Osteoblast (primary cell): ENCODE measurements at regions not wholly inside any gene's neighbourhood (a gene's known extent, or its start where the extent isn't known, plus 50 kb on each side); places are given as distances from the start of the nearest gene placed in this dataset.

ENCODE experiments used
- DNase-seq: peaks from one replicate; pipeline ENCODE4 v3.0.0; 2011; ENCODE audit warnings: low spot score, mixed read lengths; ENCODE audit not compliant: insufficient read length; ENCODE audit errors: missing footprints
- H2AFZ ChIP-seq: 2 replicates; pipeline ENCODE4 v1.6.0; 2011; ENCODE audit warnings: mild to moderate bottlenecking, low read length
- H3K27ac ChIP-seq: 2 replicates; pipeline ENCODE4 v1.5.1; 2011; ENCODE audit warnings: mild to moderate bottlenecking, low read depth, low read length, moderate library complexity
- H3K27me3 ChIP-seq: 2 replicates; pipeline ENCODE4 v1.6.0; 2012; ENCODE audit warnings: mild to moderate bottlenecking, control low read depth, inconsistent platforms, low read length, moderate library complexity; ENCODE audit not compliant: insufficient read depth
- H3K36me3 ChIP-seq: 2 replicates; pipeline ENCODE4 v1.5.1; 2011; ENCODE audit warnings: mild to moderate bottlenecking, low read length, control low read depth, moderate library complexity; ENCODE audit not compliant: insufficient read depth
- H3K4me1 ChIP-seq: 2 replicates; pipeline ENCODE4 v1.5.1; 2011; ENCODE audit warnings: mild to moderate bottlenecking, low read length, control low read depth, moderate library complexity; ENCODE audit not compliant: insufficient read depth
- H3K4me2 ChIP-seq: 2 replicates; pipeline ENCODE4 v1.6.0; 2011; ENCODE audit warnings: mild to moderate bottlenecking, low read length; ENCODE audit not compliant: insufficient read depth
- H3K4me3 ChIP-seq: fragments of 200-600 bp; sonication (generic); 3 replicates; pipeline ENCODE4 v1.5.1; 2012; ENCODE audit warnings: mild to moderate bottlenecking, low read length, inconsistent platforms; ENCODE audit not compliant: insufficient read depth
- H3K79me2 ChIP-seq: 2 replicates; pipeline ENCODE4 v1.6.0; 2012; ENCODE audit warnings: mild to moderate bottlenecking, low read length, control low read depth, inconsistent platforms; ENCODE audit not compliant: insufficient read depth
- H3K9me3 ChIP-seq: 2 replicates; pipeline ENCODE4 v1.5.1; 2011; ENCODE audit warnings: low read depth, low read length, control low read depth
- H4K20me1 ChIP-seq: 2 replicates; pipeline ENCODE4 v1.6.0; 2012; ENCODE audit warnings: mild to moderate bottlenecking, low read length, control low read depth; ENCODE audit not compliant: insufficient read depth
- CTCF ChIP-seq: IDR thresholded peaks from 2 replicates; pipeline ENCODE4 v1.5.1; 2011; ENCODE audit warnings: mild to moderate bottlenecking, low read depth, low read length, moderate library complexity; ENCODE audit errors: extremely low read depth

- no peaks in the 10 kb centered on the region for H3K9me3 ChIP-seq
- H2AFZ ChIP-seq, result no peak overlapping the region
- no peak overlapping the region for H3K4me3 ChIP-seq
- H4K20me1 ChIP-seq, result no peaks in the 10 kb centered on the region
- no peaks in the 10 kb centered on the region for H3K79me2 ChIP-seq
- no peak overlapping the region for H3K27ac ChIP-seq
- H3K36me3 ChIP-seq, result no peaks in the 10 kb centered on the region
- no peak overlapping the region for H3K4me2 ChIP-seq
- no peak for TF ChIP-seq CTCF
- H3K27me3 ChIP-seq, result no peaks in the 10 kb centered on the region
- no peak for DNase-seq
- H3K4me1 ChIP-seq, result no peaks in the 10 kb centered on the region
Measured at GRCh38 chr14:23773981-23774380, 137.8 kb downstream of the DHRS2 start.

GRCh38 chr14:23776296-23776695, 140.1 kb downstream of the DHRS2 start:
- TF ChIP-seq CTCF, result no peak
- H3K79me2 ChIP-seq, result no peaks in the 10 kb centered on the region
- H2AFZ ChIP-seq, result no peak overlapping the region
- no peaks in the 10 kb centered on the region for H3K36me3 ChIP-seq
- no peaks in the 10 kb centered on the region for H4K20me1 ChIP-seq
- no peaks in the 10 kb centered on the region for H3K4me1 ChIP-seq
- H3K27me3 ChIP-seq, result no peaks in the 10 kb centered on the region
- H3K4me2 ChIP-seq, result no peak overlapping the region
- DNase-seq, result no peak
- no peaks in the 10 kb centered on the region for H3K9me3 ChIP-seq
- no peak overlapping the region for H3K4me3 ChIP-seq
- no peak overlapping the region for H3K27ac ChIP-seq

- H3K27me3 ChIP-seq, result no peaks in the 10 kb centered on the region
- TF ChIP-seq CTCF, result no peak
Measured at GRCh38 chr14:23785208-23785607, 149.0 kb downstream of the DHRS2 start.

GRCh38 chr14:23787436-23787835, 151.3 kb downstream of the DHRS2 start:
- DNase-seq, result no peak
- TF ChIP-seq CTCF, result no peak
- Histone ChIP-seq H3K27ac (no peak overlapping the region), H3K27me3 (no peaks in the 10 kb centered on the region), H3K79me2 (no peaks in the 10 kb centered on the region), H3K9me3 (no peaks in the 10 kb centered on the region), H4K20me1 (no peaks in the 10 kb centered on the region), H3K4me2 (no peak overlapping the region), H2AFZ (no peak overlapping the region), H3K36me3 (no peaks in the 10 kb centered on the region), H3K4me1 (no peaks in the 10 kb centered on the region), H3K4me3 (no peak overlapping the region)

More at GRCh38 chr14:23785208-23785607, 149.0 kb downstream of the DHRS2 start:
- Histone ChIP-seq H3K79me2 (no peaks in the 10 kb centered on the region), H3K4me1 (no peaks in the 10 kb centered on the region), H3K9me3 (no peaks in the 10 kb centered on the region), H3K36me3 (no peaks in the 10 kb centered on the region), H3K27ac (no peak overlapping the region), H3K4me2 (no peak overlapping the region), H4K20me1 (no peaks in the 10 kb centered on the region), H2AFZ (no peak overlapping the region), H3K4me3 (no peak overlapping the region)
- DNase-seq, result no peak
